CD4-positive, alpha-beta T cell treated with Interleukin-4 for 1 hour (primary cell): ENCODE measurements at regions not wholly inside any gene's neighbourhood (a gene's known extent, or its start where the extent isn't known, plus 50 kb on each side); places are given as distances from the start of the nearest gene placed in this dataset.

Source experiments
- DNase-seq, 2 donors: peaks; one replicate each; pipeline ENCODE4 v3.0.0-alpha.2; 2020 to 2022

DNA sequence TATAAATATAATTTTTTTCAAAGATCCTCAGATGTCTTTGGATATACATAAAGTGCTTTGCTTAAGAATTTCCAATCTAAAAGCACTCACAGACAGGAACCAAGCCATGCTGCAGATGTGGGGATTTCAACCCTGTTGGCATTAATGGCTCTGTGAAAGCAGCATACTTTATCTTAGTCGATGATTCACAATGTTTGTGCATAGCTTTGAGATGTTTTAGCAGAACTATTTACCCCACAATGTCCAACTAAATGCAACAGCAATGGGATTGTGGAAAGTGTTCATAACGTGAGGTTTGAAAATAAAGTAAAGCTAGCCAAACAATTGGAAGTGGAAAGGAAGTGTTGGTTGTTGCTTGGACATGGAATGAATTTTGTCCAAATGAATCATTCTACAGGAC lies 371.4 kb downstream of the SOX2 start:
- DNase-seq, result no peak

DNA sequence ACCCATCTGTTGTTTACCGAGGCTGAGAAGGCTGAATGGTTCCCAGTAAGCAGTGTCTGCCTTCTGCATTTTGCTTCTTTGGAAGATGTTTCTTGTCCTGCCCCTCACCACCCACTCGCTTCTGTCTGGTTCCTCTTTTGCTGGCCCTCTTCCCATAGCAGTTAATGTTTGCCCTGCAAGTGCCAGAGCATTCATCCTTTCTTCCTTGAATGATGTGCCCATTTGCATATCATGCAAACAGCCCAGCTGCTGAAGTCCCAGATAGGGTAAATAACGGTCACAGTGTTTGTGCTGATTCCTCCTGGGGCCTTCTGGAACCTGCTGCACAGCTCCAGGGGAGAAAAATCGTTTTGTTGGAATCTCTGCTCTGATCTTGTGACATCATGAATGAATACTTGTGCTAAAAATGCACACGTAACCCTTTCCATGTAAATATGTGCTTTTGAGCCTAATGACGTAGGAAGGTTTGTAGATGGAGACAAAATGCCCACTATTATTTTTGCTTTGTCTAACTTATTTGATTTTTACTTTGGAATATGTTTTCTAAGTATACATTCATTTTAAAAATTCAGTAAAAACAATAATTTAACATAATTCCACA lies 381.0 kb downstream of the SOX2 start:
- no peak for DNase-seq

DNA sequence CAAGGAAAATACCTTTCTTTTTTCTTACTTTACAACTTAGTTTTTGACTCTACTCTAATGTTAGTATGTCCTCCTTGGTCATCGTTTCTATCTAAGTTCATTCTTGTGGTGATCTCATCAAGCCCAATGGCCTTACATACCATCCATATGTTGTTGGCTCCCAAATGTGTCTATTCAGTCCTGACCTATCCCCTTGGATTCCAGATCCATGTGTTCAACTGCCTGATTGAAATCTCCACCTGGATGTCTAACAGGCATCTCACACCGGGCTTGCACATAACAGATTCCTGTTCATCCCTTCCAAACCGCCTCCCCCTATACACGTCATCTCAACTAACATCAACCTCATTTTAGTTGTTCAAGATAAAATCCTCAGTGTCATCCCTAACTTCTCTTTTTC lies 382.6 kb downstream of the SOX2 start:
- no peak for DNase-seq

DNA sequence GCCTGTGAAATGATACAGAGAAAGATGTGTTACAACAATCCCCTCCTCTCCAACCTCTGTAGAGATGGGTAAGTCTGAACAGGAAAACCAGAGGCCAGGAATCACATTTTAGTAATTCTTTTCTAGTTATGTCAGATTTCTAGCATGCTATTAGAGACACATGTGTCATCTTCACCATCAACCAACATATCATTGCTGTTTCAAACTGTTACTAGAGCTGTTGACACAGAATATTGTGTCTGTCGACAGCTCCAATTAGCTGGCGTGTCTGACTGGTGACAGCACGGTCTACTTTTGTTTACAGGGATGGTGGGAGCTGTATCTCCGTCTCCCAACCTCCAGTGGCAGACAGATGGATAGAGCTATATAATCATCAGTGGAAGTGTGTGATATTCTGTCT lies 393.2 kb downstream of the SOX2 start:
- DNase-seq, result no peak

DNA sequence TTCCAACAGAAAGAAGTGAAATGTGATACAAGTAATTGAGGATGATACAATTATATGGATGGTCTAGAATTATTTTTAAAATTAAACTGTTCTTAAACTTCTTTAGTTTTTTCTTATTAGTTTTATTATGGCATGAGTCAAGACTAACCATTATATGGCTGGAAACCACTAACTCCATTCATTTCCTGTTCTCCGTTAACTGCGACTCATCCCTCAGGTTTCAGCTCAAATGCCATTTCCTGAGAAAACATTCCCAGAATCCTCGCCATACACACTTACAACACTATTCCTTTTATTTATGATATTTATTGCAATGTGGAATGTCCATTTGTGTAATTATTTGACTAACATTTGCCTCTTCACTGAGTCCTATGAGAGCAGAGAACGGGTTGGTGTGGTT lies 394.1 kb downstream of the SOX2 start:
- no peak for DNase-seq

DNA sequence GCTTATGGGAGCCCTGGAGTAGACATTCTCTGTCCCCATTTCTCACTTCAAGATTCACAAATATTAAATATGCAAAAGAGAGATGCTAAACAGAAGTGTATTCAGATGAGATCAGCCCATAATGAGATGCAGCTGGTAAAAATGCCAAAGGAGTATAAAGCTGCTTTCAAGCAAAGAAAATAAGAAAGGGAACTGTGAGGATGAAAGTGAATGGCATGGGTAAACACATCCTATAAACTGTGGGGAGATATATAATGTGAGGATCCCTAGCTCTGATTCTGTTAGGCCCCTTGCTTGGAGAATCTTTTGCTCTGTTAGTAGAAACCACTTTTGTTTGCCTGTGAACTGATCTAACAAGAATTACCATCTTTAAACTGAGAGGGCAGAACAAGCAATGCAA lies 396.6 kb downstream of the SOX2 start:
- DNase-seq, result no peak

DNA sequence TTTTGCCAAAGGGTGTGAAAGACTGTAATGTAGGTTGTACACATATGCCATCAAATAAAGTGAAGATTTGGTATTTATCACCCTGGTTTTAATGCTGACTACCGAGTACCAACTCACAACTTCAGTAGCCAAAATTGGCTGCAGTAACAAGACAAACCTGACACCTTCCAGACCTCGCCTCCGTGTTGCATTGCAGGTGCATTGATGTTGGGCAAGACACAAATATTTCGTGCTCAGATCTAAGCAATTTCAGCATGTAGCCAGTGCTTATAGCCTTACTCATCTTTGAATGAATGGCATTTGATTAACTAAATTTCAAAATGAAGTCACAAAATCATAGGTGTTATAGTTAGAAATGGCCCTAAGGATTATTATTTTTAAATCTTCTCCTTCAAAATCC lies 400.2 kb downstream of the SOX2 start:
- DNase-seq, result no peak

DNA sequence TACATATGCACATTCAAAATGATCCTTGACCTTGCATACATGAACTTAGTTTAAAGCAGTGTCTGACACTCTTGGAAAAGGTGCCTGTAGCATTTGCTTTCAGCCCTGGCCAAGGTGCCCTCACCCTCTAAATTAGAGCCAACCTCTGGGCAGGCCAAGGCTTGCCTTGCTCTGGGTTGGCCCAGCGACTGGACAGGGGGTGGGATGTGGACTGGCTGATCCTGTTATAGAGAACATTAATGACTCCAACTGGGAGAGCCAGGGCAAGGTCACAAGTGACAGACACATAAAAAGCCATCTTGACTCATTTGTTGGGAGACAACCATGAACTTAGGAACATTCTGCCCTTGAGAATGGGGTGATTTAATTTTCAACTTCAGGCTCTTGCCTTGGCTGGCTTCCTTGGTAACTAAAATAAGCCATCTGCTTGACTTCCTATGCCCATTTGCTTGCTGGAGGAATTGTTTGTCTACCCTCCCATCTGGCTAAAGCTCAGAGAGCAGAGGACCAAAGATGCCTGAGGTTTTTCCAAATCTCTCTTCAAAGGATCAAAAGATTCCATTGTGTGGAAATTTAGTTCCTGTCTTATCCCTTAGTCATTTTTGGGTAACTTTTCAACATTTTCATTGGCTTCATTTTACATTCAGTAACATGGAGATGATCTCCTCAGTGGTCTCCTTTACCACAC lies 403.7 kb downstream of the SOX2 start:
- DNase-seq, result no peak

DNA sequence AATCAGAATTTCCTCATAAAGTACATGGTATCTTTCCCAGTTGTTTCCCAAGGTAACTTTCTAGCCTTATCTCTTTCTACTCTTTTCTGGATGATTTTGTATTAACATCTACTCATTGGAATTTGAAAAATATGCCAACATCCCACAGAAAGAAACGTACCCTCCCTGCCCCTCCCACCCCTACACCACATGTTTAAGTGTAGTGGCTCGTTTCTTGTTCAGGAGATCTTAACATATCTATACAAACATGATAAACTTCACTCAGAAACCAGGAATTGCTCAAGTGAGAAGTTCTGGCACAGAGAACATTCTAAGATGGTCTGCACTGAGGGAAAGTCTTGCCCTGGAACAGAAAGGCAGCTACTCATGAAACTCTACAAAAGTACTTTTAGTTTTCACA lies 404.7 kb downstream of the SOX2 start:
- DNase-seq, result no peak

DNA sequence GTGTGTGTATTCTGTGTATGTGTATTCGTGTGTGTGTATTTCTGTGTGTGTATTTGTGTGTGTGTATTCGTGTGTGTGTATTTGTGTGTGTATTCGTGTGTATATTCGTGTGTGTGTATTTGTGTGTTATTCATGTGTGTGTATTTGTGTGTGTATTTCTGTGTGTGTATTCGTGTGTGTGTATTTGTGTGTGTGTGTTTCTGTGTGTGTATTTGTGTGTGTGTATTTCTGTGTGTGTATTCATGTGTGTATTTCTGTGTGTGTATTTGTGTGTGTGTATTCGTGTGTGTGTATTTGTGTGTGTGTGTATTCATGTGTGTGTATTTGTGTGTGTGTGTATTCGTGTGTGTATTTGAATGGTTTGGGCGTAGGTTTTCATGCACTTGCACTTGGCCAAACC lies 405.4 kb downstream of the SOX2 start:
- DNase-seq, result no peak

DNA sequence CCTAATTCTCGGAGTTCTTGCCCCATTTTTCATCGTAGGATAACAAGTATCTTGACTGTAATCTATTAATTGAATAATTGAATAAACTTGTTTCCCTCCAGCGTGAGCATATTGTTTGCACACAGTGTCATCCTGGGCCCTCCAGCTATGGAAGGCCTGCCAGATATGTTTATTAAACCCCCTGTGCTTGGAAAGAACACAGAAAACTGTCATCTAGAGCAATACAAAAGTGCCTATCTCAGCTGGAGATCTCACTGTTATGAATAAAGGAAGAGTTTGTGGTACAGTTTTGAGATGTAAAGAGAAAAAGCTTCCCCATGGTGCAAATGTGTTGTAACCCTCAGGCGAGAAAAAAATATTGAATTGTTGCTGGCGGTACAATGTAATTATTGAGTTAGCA lies 405.9 kb downstream of the SOX2 start:
- no peak for DNase-seq

DNA sequence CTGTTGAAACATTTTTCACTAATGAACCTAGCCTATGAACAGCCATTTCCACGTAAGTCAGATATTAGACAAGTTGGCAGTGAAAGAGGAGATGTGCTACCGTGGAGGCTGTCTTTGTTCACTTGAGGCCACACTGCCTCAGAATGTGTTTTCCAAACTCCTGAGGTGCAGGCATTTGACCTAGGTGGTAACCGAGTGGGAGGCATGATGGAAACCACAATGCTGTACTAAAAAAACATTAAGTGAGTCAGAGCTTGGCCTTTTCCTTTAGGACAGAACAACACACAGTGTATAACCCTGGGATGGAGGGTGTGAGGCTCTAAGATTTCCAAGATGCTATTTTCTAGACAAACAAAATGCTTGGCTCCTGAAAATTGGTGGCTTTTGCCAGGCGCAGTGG lies 406.3 kb downstream of the SOX2 start:
- DNase-seq, result no peak

DNA sequence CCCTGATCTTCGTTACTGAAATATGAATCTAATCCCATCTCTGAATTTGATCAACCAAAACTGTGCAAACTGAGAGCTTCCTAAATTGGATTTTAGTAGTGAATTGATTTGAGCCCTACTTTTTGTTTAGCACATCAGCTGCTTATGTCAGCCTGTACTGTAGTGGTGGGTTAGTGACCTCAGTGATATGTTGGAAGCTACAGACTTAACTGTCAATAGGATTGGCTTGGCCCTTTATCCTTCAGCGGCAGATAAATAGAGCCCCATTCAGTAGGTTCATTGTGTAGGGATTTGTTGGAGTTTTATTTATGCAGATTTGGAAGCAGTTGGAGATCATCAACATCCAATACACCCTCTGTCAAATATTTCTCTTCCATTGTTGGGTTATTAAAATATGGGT lies 409.7 kb downstream of the SOX2 start:
- DNase-seq, result no peak

DNA sequence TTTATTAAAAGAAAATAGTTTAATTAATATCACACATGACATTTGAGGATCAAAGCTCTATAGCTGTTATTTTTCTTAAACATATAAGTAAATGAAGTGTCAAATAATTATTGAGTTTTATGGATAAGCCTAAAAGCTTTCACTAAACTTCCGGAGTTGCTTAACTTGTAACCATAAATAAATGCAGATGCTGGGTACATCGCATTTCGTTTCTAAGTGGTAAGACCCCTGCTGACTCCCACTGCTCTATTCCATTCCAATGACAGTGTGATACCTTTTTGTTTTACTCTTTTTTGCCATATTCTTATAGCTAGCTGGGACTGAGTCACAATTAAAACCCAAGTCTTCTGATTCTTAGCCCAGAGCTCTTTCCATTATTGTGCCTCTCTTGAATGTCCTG lies 411.1 kb downstream of the SOX2 start:
- DNase-seq, result no peak

DNA sequence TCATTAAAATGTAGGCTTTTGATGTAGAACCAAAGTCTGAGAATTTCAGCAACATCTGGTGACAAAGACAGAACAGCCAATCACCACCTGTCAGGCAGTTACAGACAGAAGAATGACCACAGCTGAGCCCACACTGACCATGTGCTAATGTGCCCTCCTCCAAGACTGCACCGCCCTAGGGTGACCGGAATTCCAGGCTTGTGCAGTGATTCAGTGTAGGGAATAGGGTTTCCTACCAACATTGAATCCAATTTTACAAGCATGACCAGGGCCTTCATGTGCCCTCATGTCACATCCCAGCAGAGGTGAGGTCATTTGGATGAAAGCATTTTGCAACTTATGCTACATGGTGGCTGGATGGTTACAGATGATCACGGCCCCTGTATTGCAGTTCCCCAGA lies 412.5 kb downstream of the SOX2 start:
- DNase-seq, result no peak

DNA sequence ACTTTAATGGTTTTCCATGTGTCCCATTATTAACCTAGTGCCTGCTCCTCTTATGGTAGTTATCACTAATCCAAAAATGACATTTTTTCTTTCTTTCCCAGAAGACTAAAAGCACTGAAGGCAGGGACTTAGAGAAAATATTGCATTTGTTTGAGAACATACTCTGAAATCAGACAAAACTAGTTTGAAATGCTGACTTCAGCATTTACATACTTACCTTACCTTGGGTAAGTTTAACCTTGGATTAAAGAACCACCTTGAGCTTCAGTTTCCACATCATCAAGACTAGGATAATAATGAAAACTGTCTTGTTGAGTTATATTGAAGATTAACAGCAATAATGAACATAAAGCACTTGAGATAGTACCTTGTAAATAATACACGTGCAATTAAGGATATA lies 413.0 kb downstream of the SOX2 start:
- no peak for DNase-seq

DNA sequence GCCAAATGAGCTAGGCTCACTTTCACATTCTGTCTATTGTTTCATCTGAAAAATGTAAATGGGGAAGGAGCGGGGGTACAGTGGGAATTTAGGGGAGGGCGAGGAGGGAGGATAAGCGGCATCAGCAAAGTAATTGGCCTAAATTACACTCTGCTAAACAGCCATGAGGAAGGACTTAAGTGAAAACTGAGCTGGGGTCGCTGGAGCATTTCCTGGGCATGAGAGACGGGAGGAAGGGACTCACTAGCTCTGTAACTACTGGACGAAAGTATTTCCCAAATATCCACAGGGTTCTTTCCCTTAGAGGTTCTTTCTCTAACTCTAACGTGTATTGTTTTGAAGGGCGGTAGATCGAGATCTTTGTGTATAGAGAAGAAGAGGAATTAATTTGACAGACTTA lies 418.0 kb downstream of the SOX2 start:
- DNase-seq, result no peak

DNA sequence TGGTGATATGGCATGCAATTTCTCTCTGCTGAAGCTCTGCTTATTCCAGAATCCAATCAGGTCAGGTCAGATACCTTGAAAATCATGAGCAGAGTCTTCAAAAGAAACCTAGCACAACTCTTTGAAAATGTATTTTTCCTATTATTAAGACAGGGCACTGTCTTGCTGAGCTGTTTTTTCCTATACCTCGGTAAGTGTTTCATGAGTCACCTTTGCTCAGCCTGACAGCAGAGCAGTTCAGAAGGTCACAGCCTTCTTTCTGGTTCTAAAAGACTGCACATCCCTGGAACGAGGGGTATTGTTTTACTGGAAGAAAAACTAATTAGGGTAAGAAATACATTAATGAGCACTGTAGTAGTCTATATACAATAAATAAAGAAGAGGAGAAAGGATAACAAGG lies 422.0 kb downstream of the SOX2 start:
- DNase-seq, result no peak

DNA sequence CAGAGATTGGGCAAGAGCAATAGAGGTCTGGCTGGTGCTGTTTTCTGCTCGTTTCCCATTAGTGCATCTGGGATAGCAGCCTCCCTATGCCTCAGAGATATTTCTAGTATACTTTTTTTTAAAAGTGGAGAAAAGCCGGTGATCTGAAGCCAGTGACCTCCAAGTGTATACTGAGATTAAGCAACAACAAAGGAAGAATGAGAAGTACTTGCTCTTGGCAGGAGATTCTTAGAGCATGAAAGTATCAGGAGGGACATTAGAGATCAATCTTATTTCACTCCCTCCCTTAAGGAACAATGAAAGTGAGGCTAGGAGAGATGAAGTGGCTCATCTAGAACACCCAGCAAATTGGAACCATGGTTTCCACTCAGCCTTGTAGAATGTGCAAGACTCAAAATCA lies 423.3 kb downstream of the SOX2 start:
- no peak for DNase-seq

DNA sequence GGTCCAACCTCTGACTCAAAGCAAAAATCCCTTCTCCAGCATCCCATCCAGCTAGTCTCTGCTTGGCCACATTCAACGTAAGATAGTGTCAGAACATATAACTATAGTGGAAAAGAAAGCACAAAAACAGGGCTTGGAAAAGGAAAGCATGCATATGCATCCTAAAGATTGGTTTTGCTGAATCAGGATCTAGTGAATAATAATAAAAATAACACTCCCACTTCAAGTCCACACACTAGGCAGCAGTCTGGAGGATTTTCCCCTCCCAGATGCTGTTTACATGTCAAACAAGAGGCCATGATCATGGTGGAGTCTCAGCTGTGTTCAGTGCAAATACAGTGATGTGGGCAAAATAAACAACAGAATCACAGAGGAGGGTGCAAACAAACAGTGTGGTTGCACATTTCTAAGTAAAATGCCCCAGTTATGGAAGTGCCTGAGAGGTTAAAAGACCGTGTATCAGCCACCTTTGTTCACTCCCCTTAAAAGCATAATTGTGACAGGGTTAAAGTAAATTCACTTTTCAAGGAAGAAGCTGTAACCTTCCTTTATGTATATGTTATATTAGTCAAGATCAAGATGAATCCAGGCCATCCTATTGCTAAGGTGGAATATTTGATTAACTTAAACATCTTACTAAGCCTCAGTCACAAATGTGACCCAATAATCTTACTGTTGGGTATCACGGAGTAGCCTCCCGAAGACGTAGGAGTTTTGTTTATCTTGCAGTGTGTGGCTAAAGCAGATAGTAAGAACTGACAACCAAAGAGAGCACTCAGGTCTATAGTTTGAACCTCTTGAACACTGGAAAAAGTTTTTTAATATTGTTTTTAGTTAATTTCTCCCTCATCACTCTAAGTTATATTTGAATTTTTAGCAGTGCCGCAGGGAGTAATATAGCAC lies 424.5 kb downstream of the SOX2 start:
- DNase-seq, result no peak

DNA sequence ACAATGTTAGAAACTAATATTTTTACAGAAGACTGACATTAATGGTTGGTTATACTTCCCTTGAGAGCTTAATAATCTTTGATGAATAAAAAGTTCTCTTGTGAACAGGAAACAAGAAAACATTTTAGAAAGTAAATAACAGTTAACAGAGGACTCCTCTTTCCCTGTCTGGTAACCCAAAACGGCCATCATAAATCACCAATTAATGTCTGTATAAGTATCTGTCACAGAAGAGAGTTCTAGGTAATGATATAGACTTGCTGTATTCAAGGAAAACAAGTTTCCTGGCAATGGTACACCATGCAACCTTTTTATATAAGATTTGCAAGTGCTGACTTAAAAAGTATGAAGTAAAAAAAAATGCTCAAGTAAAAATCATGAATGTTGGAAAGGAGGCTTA lies 426.7 kb downstream of the SOX2 start:
- DNase-seq, result no peak

DNA sequence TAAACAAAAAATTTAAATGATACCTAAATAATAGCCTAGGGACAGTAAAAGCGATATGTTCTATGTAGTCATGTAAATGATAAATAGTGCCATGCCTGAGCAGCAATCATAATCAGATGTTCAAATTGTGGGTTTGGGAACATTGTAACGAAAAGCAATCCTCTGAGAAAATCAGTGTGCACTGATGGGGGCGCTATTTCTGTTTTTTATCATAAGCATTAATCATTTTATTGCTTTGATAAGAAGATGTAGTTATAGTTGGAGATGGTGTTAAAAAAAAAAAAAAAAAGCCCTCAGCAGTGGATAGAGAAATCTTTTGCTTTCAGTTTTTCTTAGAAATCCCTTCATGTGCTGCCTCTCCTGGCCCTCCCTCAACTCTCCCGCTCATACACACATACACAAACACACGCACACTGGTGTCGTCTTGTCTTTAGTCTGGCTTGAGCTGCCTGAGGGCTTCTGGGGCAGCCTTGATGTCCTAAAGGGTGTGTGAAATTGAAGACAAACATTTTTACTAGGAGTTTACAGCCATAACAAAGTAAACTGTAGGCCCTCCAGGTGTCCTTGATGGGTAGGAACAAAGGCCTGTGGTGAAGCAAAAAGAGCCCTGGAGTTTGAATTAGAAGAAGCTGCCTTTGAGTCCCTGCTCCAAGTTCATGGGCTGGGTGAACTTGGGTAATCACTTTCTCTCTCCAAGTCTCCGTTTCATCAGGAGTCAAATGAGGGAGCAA lies 428.1 kb downstream of the SOX2 start:
- no peak for DNase-seq

DNA sequence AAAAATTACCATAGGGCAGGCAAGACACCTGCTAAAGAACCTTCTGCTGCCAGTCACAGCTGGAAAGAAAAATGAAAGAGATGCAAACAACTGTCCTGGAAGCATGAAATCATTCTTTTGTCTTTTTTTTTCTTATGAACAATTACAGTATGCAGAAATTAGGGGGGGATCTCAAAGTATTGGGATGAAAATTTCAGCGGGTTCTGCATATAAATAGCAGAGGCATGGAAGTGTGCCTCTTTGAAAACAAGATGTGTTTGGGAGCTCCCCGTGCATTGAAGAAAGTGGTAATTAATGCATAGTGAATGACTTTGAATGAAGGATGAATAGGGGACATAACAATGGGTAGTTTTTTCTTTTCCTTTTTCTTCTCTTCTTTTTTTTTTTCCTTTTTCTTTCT lies 431.2 kb downstream of the SOX2 start:
- DNase-seq, result no peak

DNA sequence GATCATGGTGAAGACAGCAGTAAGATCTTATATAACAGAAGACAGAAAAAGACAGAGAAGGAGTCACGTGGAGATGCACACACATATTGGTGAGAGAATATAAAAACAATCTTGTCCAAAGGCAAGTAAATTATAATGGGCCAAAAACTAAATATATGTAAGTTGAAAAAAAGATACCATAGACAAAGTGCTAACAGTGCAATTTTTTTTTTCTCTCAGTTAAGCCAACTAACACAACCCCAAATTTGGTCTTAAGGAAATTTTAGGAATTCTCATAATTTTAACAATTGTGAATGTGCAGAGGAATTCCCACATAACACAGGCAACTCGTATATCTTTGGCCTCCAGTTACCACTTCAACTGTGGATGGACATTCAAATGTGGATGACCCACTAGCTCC lies 432.2 kb downstream of the SOX2 start:
- DNase-seq, result no peak
